ENCODE measurements at regions not wholly inside any gene's neighbourhood (a gene's known extent, or its start where the extent isn't known, plus 50 kb on each side); places are given as distances from the start of the nearest gene placed in this dataset.

GRCh38 chr6:56751604-56752003, 108.9 kb upstream of the DST start:
- 80 to 86% methylated on average over 1 of the region's 1 CpG for WGBS, 2 donors
- Histone ChIP-seq H3K36me3 (no peaks in the 10 kb centered on the region), H3K4me3 (no peak overlapping the region), H3K27me3 (no peaks in the 10 kb centered on the region), H3K4me1 (peaks cover 0 to 95% (median 41%) of the 10 kb centered on the region in 4 donors), H3K9me3 (no peaks in the 10 kb centered on the region), H3K27ac (peak overlapping the region in 1 of 4 donors; percentile 12)
- TF ChIP-seq CTCF (IDR thresholded peaks at IDR 0.05) (no peak), POLR2A (IDR thresholded peaks at IDR 0.05) (no peak), EP300 (IDR thresholded peaks at IDR 0.05) (no peak), POLR2AphosphoS5 (IDR thresholded peaks at IDR 0.05) (no peak)
- intact Hi-C loops (cut with DNase I): no loop called here
- no peak for DNase-seq

- H3K27ac ChIP-seq: no peak overlapping the region
- H3K4me3 ChIP-seq: no peak overlapping the region
- no peaks in the 10 kb centered on the region for H3K9me3 ChIP-seq
- intact Hi-C loops (cut with DNase I): no loop called here
- H3K27me3 ChIP-seq: no peaks in the 10 kb centered on the region
- no peak for DNase-seq
- TF ChIP-seq CTCF (IDR thresholded peaks at IDR 0.05): no peak
- no peak for TF ChIP-seq POLR2AphosphoS5 (IDR thresholded peaks at IDR 0.05)
- no peak for TF ChIP-seq EP300 (IDR thresholded peaks at IDR 0.05)
- TF ChIP-seq POLR2A (IDR thresholded peaks at IDR 0.05): no peak
- no peaks in the 10 kb centered on the region for H3K36me3 ChIP-seq
- peaks cover 0 to 95% (median 37%) of the 10 kb centered on the region in 4 donors for H3K4me1 ChIP-seq
Measured at GRCh38 chr6:56750686-56751085, 108.0 kb upstream of the DST start.

DNA sequence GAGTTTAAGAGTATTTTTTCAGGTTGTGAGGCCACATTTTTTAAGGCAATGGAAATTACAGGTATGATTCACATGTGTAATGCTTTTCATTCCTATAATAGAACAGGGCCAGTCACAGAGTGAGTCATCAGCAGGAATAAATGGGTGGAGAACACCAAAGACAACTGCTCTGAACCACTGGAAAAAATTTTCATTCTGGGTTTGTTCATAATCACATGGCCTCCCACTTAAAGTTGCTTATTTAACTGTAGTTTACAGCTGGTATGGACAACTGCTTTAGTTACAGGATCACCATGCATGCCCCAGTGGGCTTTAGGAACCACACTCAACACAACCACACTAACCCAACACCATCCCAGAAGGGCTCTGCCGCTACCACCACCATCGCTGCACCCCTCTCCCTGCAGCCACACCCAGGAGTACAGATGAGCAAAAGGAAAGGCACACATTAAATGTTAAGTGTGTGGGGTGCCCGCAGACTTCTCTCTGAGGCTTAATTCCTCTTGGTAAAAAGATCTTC, 107.0 kb upstream of the DST start:
- H3K36me3 ChIP-seq: no peaks in the 10 kb centered on the region
- H3K27ac ChIP-seq: peak overlapping the region in 3 of 4 donors; percentile 18 to 25 (median 18)
- H3K27me3 ChIP-seq: no peaks in the 10 kb centered on the region
- 96 to 98% methylated on average over 3 of the region's 3 CpGs for WGBS, 2 donors
- intact Hi-C loops (cut with DNase I): no loop called here
- H3K4me3 ChIP-seq: no peak overlapping the region
- TF ChIP-seq POLR2A (IDR thresholded peaks at IDR 0.05) (no peak), POLR2AphosphoS5 (IDR thresholded peaks at IDR 0.05) (no peak), EP300 (IDR thresholded peaks at IDR 0.05) (no peak), CTCF (IDR thresholded peaks at IDR 0.05) (no peak)
- no peak for DNase-seq
- H3K4me1 ChIP-seq: peaks cover 0 to 97% (median 37%) of the 10 kb centered on the region in 4 donors
- H3K9me3 ChIP-seq: no peaks in the 10 kb centered on the region

- TF ChIP-seq POLR2A (IDR thresholded peaks at IDR 0.05) (no peak), POLR2AphosphoS5 (IDR thresholded peaks at IDR 0.05) (no peak), CTCF (IDR thresholded peaks at IDR 0.05) (no peak), EP300 (IDR thresholded peaks at IDR 0.05) (no peak)
- no peaks in the 10 kb centered on the region for H3K9me3 ChIP-seq
- intact Hi-C loops (cut with DNase I): no loop called here
- no peaks in the 10 kb centered on the region for H3K27me3 ChIP-seq
- H3K4me3 ChIP-seq: no peak overlapping the region
- peak overlapping the region in 1 of 4 donors; percentile 18 for H3K27ac ChIP-seq
- no peaks in the 10 kb centered on the region for H3K36me3 ChIP-seq
- H3K4me1 ChIP-seq: peaks cover 0 to 90% (median 51%) of the 10 kb centered on the region in 4 donors
- WGBS, 2 donors: 89 to 94% methylated on average over 4 of the region's 4 CpGs
- no peak for DNase-seq
Measured at GRCh38 chr6:56746767-56747504, 104.2 kb upstream of the DST start.
